NCI-H2227 treated with DMSO at 0.1 percent for 48 hours (cell line): ENCODE measurements at regions not wholly inside any gene's neighbourhood (a gene's known extent, or its start where the extent isn't known, plus 50 kb on each side); places are given as distances from the start of the nearest gene placed in this dataset.

ENCODE experiments used
- DNase-seq: peaks from one replicate; lab custom pipeline; 2025; lab: John Stamatoyannopoulos, UW

GRCh38 chr2:111692311-111692710 lies 191.7 kb downstream of the ANAPC1 start:
- DNase-seq, result no peak

GRCh38 chr2:111694700-111695101 lies 189.3 kb downstream of the ANAPC1 start:
- DNase-seq, result no peak

GRCh38 chr2:111695441-111696007 lies 188.5 kb downstream of the ANAPC1 start:
- DNase-seq, result no peak

GRCh38 chr2:111696226-111696625 lies 187.8 kb downstream of the ANAPC1 start:
- DNase-seq, result no peak

GRCh38 chr2:111697560-111697959 lies 186.4 kb downstream of the ANAPC1 start:
- DNase-seq, result no peak

- no peak for DNase-seq
Observed at GRCh38 chr2:111698089-111698488, 185.9 kb downstream of the ANAPC1 start.

GRCh38 chr2:111698743-111699554 lies 185.0 kb downstream of the ANAPC1 start:
- DNase-seq, result peak; percentile 26

- no peak for DNase-seq
Observed at GRCh38 chr2:111701266-111701665, 182.7 kb downstream of the ANAPC1 start.

GRCh38 chr2:111701798-111702118 lies 182.2 kb downstream of the ANAPC1 start:
- no peak for DNase-seq

- DNase-seq, result no peak
Observed at GRCh38 chr2:111702119-111702803, 181.7 kb downstream of the ANAPC1 start.

- DNase-seq, result no peak
Observed at GRCh38 chr2:111702804-111703196, 181.2 kb downstream of the ANAPC1 start.

- DNase-seq, result no peak
Observed at GRCh38 chr2:111703759-111704158, 180.2 kb downstream of the ANAPC1 start.

- DNase-seq, result no peak
Observed at GRCh38 chr2:111704246-111704645, 179.7 kb downstream of the ANAPC1 start.

- DNase-seq, result no peak
Observed at GRCh38 chr2:111705239-111705638, 178.8 kb downstream of the ANAPC1 start.

GRCh38 chr2:111705711-111706336 lies 178.2 kb downstream of the ANAPC1 start:
- peak; percentile 81 for DNase-seq

- DNase-seq, result no peak
Observed at GRCh38 chr2:111706481-111707001, 177.5 kb downstream of the ANAPC1 start.

GRCh38 chr2:111707700-111708099 lies 176.3 kb downstream of the ANAPC1 start:
- no peak for DNase-seq

- DNase-seq, result no peak
Observed at GRCh38 chr2:111708476-111709180, 175.4 kb downstream of the ANAPC1 start.

- DNase-seq, result no peak
Observed at GRCh38 chr2:111709321-111709720, 174.7 kb downstream of the ANAPC1 start.

GRCh38 chr2:111710085-111710484 lies 173.9 kb downstream of the ANAPC1 start:
- DNase-seq, result no peak

GRCh38 chr2:111710613-111711012 lies 173.4 kb downstream of the ANAPC1 start:
- no peak for DNase-seq

- no peak for DNase-seq
Observed at GRCh38 chr2:111711270-111711669, 172.7 kb downstream of the ANAPC1 start.
